ENCODE measurements at regions not wholly inside any gene's neighbourhood (a gene's known extent, or its start where the extent isn't known, plus 50 kb on each side); places are given as distances from the start of the nearest gene placed in this dataset.
A peak's percentile ranks its signal among the peaks of the same experiment; 100 is the strongest.

DNA sequence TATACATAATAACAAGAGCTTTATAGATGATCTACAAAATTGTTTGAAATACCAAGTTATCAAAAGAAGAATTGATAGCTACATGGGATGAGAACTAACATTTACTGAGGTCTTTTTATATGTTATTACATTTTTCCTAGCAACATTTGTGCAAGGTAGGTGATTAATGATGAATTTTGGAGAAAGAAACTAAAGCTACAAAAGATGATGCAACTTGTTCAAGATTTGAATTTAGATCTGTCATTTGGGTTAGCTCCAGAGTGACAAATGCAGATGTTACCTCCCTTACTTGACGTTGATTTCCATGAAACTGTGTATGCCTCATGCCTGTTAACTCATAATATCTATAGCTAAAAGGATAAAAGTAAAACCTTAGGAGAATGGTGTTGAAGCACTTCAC lies 84.5 kb upstream of the EYA4 start:
- H3K4me3 ChIP-seq = no peak overlapping the region
- no peaks in the 10 kb centered on the region for H3K4me1 ChIP-seq (replicated peaks)
- no peaks in the 10 kb centered on the region for H3K27me3 ChIP-seq (replicated peaks)
- no peak overlapping the region for H3K27ac ChIP-seq
- no peak for DNase-seq (ENCODE audit: low read depth in 1 of 2, low spot score in 2 of 2)
- H3K9me3 ChIP-seq (replicated peaks) = no peaks in the 10 kb centered on the region
- H3K36me3 ChIP-seq = no peaks in the 10 kb centered on the region

- Histone ChIP-seq H3K27ac (no peak overlapping the region), H3K4me1 (replicated peaks) (no peaks in the 10 kb centered on the region), H3K27me3 (replicated peaks) (no peaks in the 10 kb centered on the region), H3K9me3 (replicated peaks) (no peaks in the 10 kb centered on the region), H3K36me3 (no peaks in the 10 kb centered on the region), H3K4me3 (no peak overlapping the region)
- no peak for DNase-seq (ENCODE audit: low read depth in 1 of 2, low spot score in 2 of 2)
These were observed 83.2 kb upstream of the EYA4 start for GRCh38 chr6:133157995-133158394.

GRCh38 chr6:133159255-133159795 lies 81.8 kb upstream of the EYA4 start:
- DNase-seq (ENCODE audit: low read depth in 1 of 2, low spot score in 2 of 2) = no peak
- no peaks in the 10 kb centered on the region for H3K27me3 ChIP-seq (replicated peaks)
- H3K4me1 ChIP-seq (replicated peaks) = no peaks in the 10 kb centered on the region
- H3K27ac ChIP-seq = no peak overlapping the region
- no peaks in the 10 kb centered on the region for H3K36me3 ChIP-seq
- no peak overlapping the region for H3K4me3 ChIP-seq
- H3K9me3 ChIP-seq (replicated peaks) = no peaks in the 10 kb centered on the region

GRCh38 chr6:133160536-133160935 lies 80.6 kb upstream of the EYA4 start:
- H3K9me3 ChIP-seq (replicated peaks) = no peaks in the 10 kb centered on the region
- no peaks in the 10 kb centered on the region for H3K27me3 ChIP-seq (replicated peaks)
- no peaks in the 10 kb centered on the region for H3K36me3 ChIP-seq
- no peak overlapping the region for H3K27ac ChIP-seq
- no peak overlapping the region for H3K4me3 ChIP-seq
- DNase-seq (ENCODE audit: low read depth in 1 of 2, low spot score in 2 of 2) = no peak
- no peaks in the 10 kb centered on the region for H3K4me1 ChIP-seq (replicated peaks)

- Histone ChIP-seq H3K4me3 (no peak overlapping the region), H3K9me3 (replicated peaks) (no peaks in the 10 kb centered on the region), H3K4me1 (replicated peaks) (no peaks in the 10 kb centered on the region), H3K27me3 (replicated peaks) (no peaks in the 10 kb centered on the region), H3K27ac (no peak overlapping the region), H3K36me3 (no peaks in the 10 kb centered on the region)
- no peak for DNase-seq (ENCODE audit: low read depth in 1 of 2, low spot score in 2 of 2)
These were observed 75.9 kb upstream of the EYA4 start for GRCh38 chr6:133165235-133165634.

GRCh38 chr6:133166766-133167165 lies 74.4 kb upstream of the EYA4 start:
- no peak overlapping the region for H3K4me3 ChIP-seq
- H3K36me3 ChIP-seq = no peaks in the 10 kb centered on the region
- H3K27me3 ChIP-seq (replicated peaks) = no peaks in the 10 kb centered on the region
- H3K27ac ChIP-seq = no peak overlapping the region
- H3K4me1 ChIP-seq (replicated peaks) = no peaks in the 10 kb centered on the region
- DNase-seq (ENCODE audit: low read depth in 1 of 2, low spot score in 2 of 2) = no peak
- H3K9me3 ChIP-seq (replicated peaks) = no peaks in the 10 kb centered on the region

- H3K4me1 ChIP-seq (replicated peaks) = no peaks in the 10 kb centered on the region
- H3K27ac ChIP-seq = no peak overlapping the region
- no peak overlapping the region for H3K4me3 ChIP-seq
- no peak for DNase-seq (ENCODE audit: low read depth in 1 of 2, low spot score in 2 of 2)
- no peaks in the 10 kb centered on the region for H3K9me3 ChIP-seq (replicated peaks)
- no peaks in the 10 kb centered on the region for H3K36me3 ChIP-seq
- no peaks in the 10 kb centered on the region for H3K27me3 ChIP-seq (replicated peaks)
These were observed 71.3 kb upstream of the EYA4 start for GRCh38 chr6:133169901-133170300.

- Histone ChIP-seq H3K36me3 (no peaks in the 10 kb centered on the region), H3K27me3 (replicated peaks) (no peaks in the 10 kb centered on the region), H3K27ac (no peak overlapping the region), H3K4me1 (replicated peaks) (no peaks in the 10 kb centered on the region), H3K9me3 (replicated peaks) (no peaks in the 10 kb centered on the region), H3K4me3 (no peak overlapping the region)
- no peak for DNase-seq (ENCODE audit: low read depth in 1 of 2, low spot score in 2 of 2)
These were observed 70.6 kb upstream of the EYA4 start for GRCh38 chr6:133170602-133171001.

- Histone ChIP-seq H3K9me3 (replicated peaks) (no peaks in the 10 kb centered on the region), H3K4me1 (replicated peaks) (no peaks in the 10 kb centered on the region), H3K4me3 (no peak overlapping the region), H3K36me3 (no peaks in the 10 kb centered on the region), H3K27ac (no peak overlapping the region), H3K27me3 (replicated peaks) (no peaks in the 10 kb centered on the region)
- no peak for DNase-seq (ENCODE audit: low read depth in 1 of 2, low spot score in 2 of 2)
These were observed 69.1 kb upstream of the EYA4 start for GRCh38 chr6:133171989-133172604.

- no peaks in the 10 kb centered on the region for H3K27me3 ChIP-seq (replicated peaks)
- no peaks in the 10 kb centered on the region for H3K9me3 ChIP-seq (replicated peaks)
- H3K36me3 ChIP-seq = no peaks in the 10 kb centered on the region
- no peak overlapping the region for H3K27ac ChIP-seq
- H3K4me1 ChIP-seq (replicated peaks) = no peaks in the 10 kb centered on the region
- DNase-seq (ENCODE audit: low read depth in 1 of 2, low spot score in 2 of 2) = no peak
- H3K4me3 ChIP-seq = no peak overlapping the region
These were observed 67.9 kb upstream of the EYA4 start for GRCh38 chr6:133173276-133173675.

DNA sequence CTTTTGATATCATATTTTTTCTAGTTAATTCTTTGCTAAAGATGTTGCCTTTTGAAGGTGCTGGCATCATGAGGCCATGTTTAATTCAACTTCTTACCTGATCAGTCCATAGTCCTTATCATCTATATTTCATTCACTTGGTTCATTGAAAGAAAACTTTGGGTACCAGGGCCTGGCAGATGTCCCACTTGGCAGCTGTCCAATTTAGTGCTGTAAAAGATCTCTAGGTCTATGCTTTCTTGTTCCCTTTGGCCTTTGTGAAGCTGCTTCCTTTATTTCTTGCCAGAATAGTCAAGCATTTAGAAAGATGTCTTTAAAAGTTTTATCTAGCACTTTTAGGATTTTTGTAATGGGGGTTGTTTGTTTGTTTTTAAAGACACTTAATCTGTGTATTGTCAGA lies 61.7 kb upstream of the EYA4 start:
- Histone ChIP-seq H3K27ac (no peak overlapping the region), H3K4me1 (replicated peaks) (no peaks in the 10 kb centered on the region), H3K9me3 (replicated peaks) (no peaks in the 10 kb centered on the region), H3K4me3 (no peak overlapping the region), H3K36me3 (no peaks in the 10 kb centered on the region), H3K27me3 (replicated peaks) (no peaks in the 10 kb centered on the region)
- DNase-seq (ENCODE audit: low read depth in 1 of 2, low spot score in 2 of 2) = no peak

DNA sequence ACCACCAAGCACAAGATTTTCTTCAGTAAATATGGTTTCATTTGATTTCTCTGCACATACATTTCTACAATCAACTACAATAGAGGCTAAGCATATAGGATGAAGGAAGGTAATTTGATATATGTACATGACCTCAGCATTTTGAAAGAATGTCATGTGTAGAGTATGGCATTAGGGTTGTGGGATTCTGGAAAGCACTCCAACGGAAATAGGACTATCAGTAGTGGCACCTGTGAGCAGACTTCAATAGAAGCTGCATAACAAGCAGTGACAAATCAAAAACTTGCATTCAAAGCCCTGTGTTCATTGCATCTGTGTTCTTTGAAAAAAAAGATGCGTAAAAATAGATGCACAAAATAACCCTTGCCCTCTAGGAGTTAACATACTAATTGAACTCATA lies 57.5 kb upstream of the EYA4 start:
- no peak for DNase-seq (ENCODE audit: low read depth in 1 of 2, low spot score in 2 of 2)
- no peaks in the 10 kb centered on the region for H3K27me3 ChIP-seq (replicated peaks)

GRCh38 chr6:133184798-133185372 lies 56.3 kb upstream of the EYA4 start:
- no peak overlapping the region for H3K4me3 ChIP-seq
- no peaks in the 10 kb centered on the region for H3K9me3 ChIP-seq (replicated peaks)
- no peaks in the 10 kb centered on the region for H3K27me3 ChIP-seq (replicated peaks)
- peak in 1 of 2 experiments; percentile 5 for DNase-seq (ENCODE audit: low read depth in 1 of 2, low spot score in 2 of 2)
- H3K27ac ChIP-seq = no peak overlapping the region
- no peaks in the 10 kb centered on the region for H3K36me3 ChIP-seq
- no peaks in the 10 kb centered on the region for H3K4me1 ChIP-seq (replicated peaks)

More for the DNA sequence above, 57.5 kb upstream of the EYA4 start:
- no peaks in the 10 kb centered on the region for H3K9me3 ChIP-seq (replicated peaks)
- H3K27ac ChIP-seq = no peak overlapping the region
- H3K4me3 ChIP-seq = no peak overlapping the region
- H3K36me3 ChIP-seq = no peaks in the 10 kb centered on the region
- no peaks in the 10 kb centered on the region for H3K4me1 ChIP-seq (replicated peaks)

GRCh38 chr6:133185731-133186130 lies 55.4 kb upstream of the EYA4 start:
- no peaks in the 10 kb centered on the region for H3K4me1 ChIP-seq (replicated peaks)
- H3K4me3 ChIP-seq = no peak overlapping the region
- no peaks in the 10 kb centered on the region for H3K9me3 ChIP-seq (replicated peaks)
- H3K27ac ChIP-seq = no peak overlapping the region
- no peak for DNase-seq (ENCODE audit: low read depth in 1 of 2, low spot score in 2 of 2)
- no peaks in the 10 kb centered on the region for H3K27me3 ChIP-seq (replicated peaks)
- H3K36me3 ChIP-seq = no peaks in the 10 kb centered on the region

DNA sequence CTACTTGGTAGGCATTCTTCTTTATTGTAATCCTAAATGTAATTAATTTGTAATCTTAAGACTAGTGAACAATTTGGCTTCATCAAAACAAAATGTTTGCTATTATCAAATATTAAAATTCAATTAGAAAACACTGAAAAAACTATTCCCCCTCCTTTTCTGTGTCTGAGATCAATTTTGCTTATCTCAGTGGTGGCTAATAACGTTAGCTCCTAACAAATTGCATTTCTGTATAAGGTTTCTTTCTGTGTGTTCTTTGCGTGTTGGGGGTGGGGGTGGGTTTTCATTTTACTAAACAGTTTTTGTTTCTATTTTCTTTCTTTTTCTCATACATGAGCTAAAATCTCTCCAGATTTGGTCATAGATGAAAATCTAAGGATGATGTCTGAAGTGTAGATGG lies 54.0 kb upstream of the EYA4 start:
- Histone ChIP-seq H3K27me3 (replicated peaks) (no peaks in the 10 kb centered on the region), H3K9me3 (replicated peaks) (no peaks in the 10 kb centered on the region), H3K4me3 (no peak overlapping the region), H3K36me3 (no peaks in the 10 kb centered on the region), H3K4me1 (replicated peaks) (no peaks in the 10 kb centered on the region), H3K27ac (no peak overlapping the region)
- DNase-seq (ENCODE audit: low read depth in 1 of 2, low spot score in 2 of 2) = no peak

Data from SJSA1 (cell line).